Kidney (tissue), 13 donors: ENCODE measurements at regions not wholly inside any gene's neighbourhood (a gene's known extent, or its start where the extent isn't known, plus 50 kb on each side); places are given as distances from the start of the nearest gene placed in this dataset.

Source experiments
- DNase-seq, 5 donors: peaks; one replicate each; pipeline ENCODE4 v3.0.0-alpha.2; 2013 to 2020
- FAIRE-seq: peaks from 2 replicates; lab custom pipeline; 2012; peaks lifted over from hg19 to GRCh38; lab: Jason Lieb, UNC
- H3K27ac ChIP-seq, 2 donors: one replicate each; pipeline ENCODE4 v1.7.0; 2013; ENCODE audit warnings: low read depth in 2 of 2, low read length in 2 of 2, inconsistent platforms in 1 of 2
- H3K27me3 ChIP-seq: one replicate; pipeline ENCODE4 v1.7.1; 2013; ENCODE audit warnings: low read length, inconsistent platforms; ENCODE audit not compliant: control insufficient read depth, insufficient read depth
- H3K36me3 ChIP-seq, 3 donors: one replicate each; pipeline versions ENCODE4 v1.7.0 to v1.7.1; 2013; ENCODE audit warnings: low read length in 3 of 3, control low read depth in 1 of 3, inconsistent platforms in 1 of 3; ENCODE audit not compliant: insufficient read depth in 3 of 3, control insufficient read depth in 2 of 3
- H3K4me1 ChIP-seq, 3 donors: one replicate each; pipeline versions ENCODE4 v1.7.0 to v1.7.1; 2013; ENCODE audit warnings: low read length in 3 of 3, inconsistent platforms in 1 of 3, low read depth in 1 of 3; ENCODE audit not compliant: control insufficient read depth in 2 of 3, insufficient read depth in 2 of 3
- H3K4me3 ChIP-seq, 3 donors: one replicate each; pipeline versions ENCODE4 v1.7.0 to v1.8.1; 2013; ENCODE audit warnings: low read length in 3 of 3, control low read depth in 1 of 3, inconsistent platforms in 1 of 3
- H3K9ac ChIP-seq, 3 donors: one replicate each; pipeline versions ENCODE4 v1.7.0 to v1.7.1; 2013; ENCODE audit warnings: low read length in 3 of 3, control low read depth in 1 of 3, inconsistent platforms in 1 of 3
- H3K9me3 ChIP-seq, 3 donors: one replicate each; pipeline versions ENCODE4 v1.7.0 to v1.7.1; 2013; ENCODE audit warnings: low read length in 3 of 3, control low read depth in 1 of 3, inconsistent platforms in 1 of 3; ENCODE audit not compliant: control insufficient read depth in 2 of 3, insufficient read depth in 1 of 3
- CTCF ChIP-seq: IDR thresholded peaks from 3 replicates; pipeline ENCODE4 v1.5.1; 2012; ENCODE audit warnings: mild to moderate bottlenecking, moderate library complexity, borderline replicate concordance; ENCODE audit not compliant: insufficient read depth; ENCODE audit errors: extremely low read depth
- intact Hi-C: fragments of 100-400 bp; cut with DNase I; formaldehyde crosslinking; loops from one replicate; pipeline ENCODE4 v1.11.1; 2022
- donor health status: control.
- donor health status: control.
- donor health status: control.
- donor health status: control.
- donor health status: control.
- donor health status: DM: yes; HTN: yes; CAD: no.
- donor health status: Normal renal cell carcinoma (clear cell type).

- H3K27ac ChIP-seq, result no peak overlapping the region
- H3K27me3 ChIP-seq, result no peaks in the 10 kb centered on the region
- intact Hi-C loops, result no loop called here
- DNase-seq (peak in 1 of 5 donors; percentile 12), FAIRE-seq (no peak)
- no peaks in the 10 kb centered on the region for H3K9me3 ChIP-seq
- H3K36me3 ChIP-seq, result no peaks in the 10 kb centered on the region
- H3K4me1 ChIP-seq, result no peaks in the 10 kb centered on the region
- H3K4me3 ChIP-seq, result no peak overlapping the region
- no peak overlapping the region for H3K9ac ChIP-seq
- no peak for TF ChIP-seq CTCF
Observed at GRCh38 chr4:149933883-149934282, 118.2 kb upstream of the IQCM start.

- DNase-seq (no peak), FAIRE-seq (no peak)
- intact Hi-C loops, result no loop called here
- Histone ChIP-seq H3K9ac (no peak overlapping the region), H3K27ac (no peak overlapping the region), H3K27me3 (no peaks in the 10 kb centered on the region), H3K9me3 (no peaks in the 10 kb centered on the region), H3K4me1 (no peaks in the 10 kb centered on the region), H3K36me3 (no peaks in the 10 kb centered on the region), H3K4me3 (no peak overlapping the region)
- no peak for TF ChIP-seq CTCF
Observed at GRCh38 chr4:149949381-149949780, 128.9 kb upstream of the DCLK2 start.

GRCh38 chr4:149951152-149951900 lies 126.9 kb upstream of the DCLK2 start:
- TF ChIP-seq CTCF, result no peak

GRCh38 chr4:149952101-149952500 lies 126.1 kb upstream of the DCLK2 start:
- no peak overlapping the region for H3K27ac ChIP-seq
- DNase-seq (no peak), FAIRE-seq (no peak)
- TF ChIP-seq CTCF, result no peak
- H3K9ac ChIP-seq, result no peak overlapping the region
- no peak overlapping the region for H3K4me3 ChIP-seq
- intact Hi-C loops, result no loop called here
- H3K27me3 ChIP-seq, result no peaks in the 10 kb centered on the region
- no peaks in the 10 kb centered on the region for H3K4me1 ChIP-seq
- H3K9me3 ChIP-seq, result no peaks in the 10 kb centered on the region
- no peaks in the 10 kb centered on the region for H3K36me3 ChIP-seq

More at GRCh38 chr4:149951152-149951900, 126.9 kb upstream of the DCLK2 start:
- Histone ChIP-seq H3K27me3 (no peaks in the 10 kb centered on the region), H3K9ac (no peak overlapping the region), H3K27ac (no peak overlapping the region), H3K9me3 (no peaks in the 10 kb centered on the region), H3K36me3 (no peaks in the 10 kb centered on the region), H3K4me3 (no peak overlapping the region), H3K4me1 (no peaks in the 10 kb centered on the region)
- DNase-seq (no peak), FAIRE-seq (no peak)
- intact Hi-C loops, result no loop called here
